Activated B cell treated with CpG ODN at 0.5 μM for 24 hours (primary cell): ENCODE measurements at regions not wholly inside any gene's neighbourhood (a gene's known extent, or its start where the extent isn't known, plus 50 kb on each side); places are given as distances from the start of the nearest gene placed in this dataset.
"Not testable (repeated sequence)": the region's sequence is repeated elsewhere in the genome, so short reads cannot be mapped to it uniquely, and the experiment has no call there.

Source experiments
- ATAC-seq: fragments of 200-7000 bp; cut with Tn5 transposase; one replicate; pipeline ENCODE4 v1.10.0; 2021; ENCODE audit warnings: low read depth, mild to moderate bottlenecking, moderate library complexity
- CTCF ChIA-PET: fragments of 350-600 bp; sonication (Branson Sonifier 250); formaldehyde crosslinking; loops from one replicate; lab custom pipeline; 2021; ENCODE audit warnings: antibody characterized with exemption; lab: Charles Lee
- POLR2A ChIA-PET: fragments of 350-600 bp; sonication (Branson Sonifier 250); formaldehyde crosslinking; loops from one replicate; lab custom pipeline; 2021; ENCODE audit warnings: antibody characterized with exemption; lab: Charles Lee
- DNase-seq: peaks from one replicate; pipeline ENCODE4 v3.0.0; 2022
- H3K27ac Mint-ChIP-seq: one replicate; pipeline ENCODE4 v1.8.0; 2020; ENCODE audit warnings: mixed read lengths
- H3K27me3 Mint-ChIP-seq: one replicate; pipeline ENCODE4 v1.8.0; 2021; ENCODE audit warnings: mixed read lengths
- H3K36me3 Mint-ChIP-seq: one replicate; pipeline ENCODE4 v1.8.0; 2021; ENCODE audit warnings: low read depth, mixed read lengths
- H3K4me1 Mint-ChIP-seq: one replicate; pipeline ENCODE4 v1.8.0; 2021; ENCODE audit warnings: mixed read lengths
- H3K4me3 Mint-ChIP-seq: one replicate; pipeline ENCODE4 v1.8.0; 2020; ENCODE audit warnings: mild to moderate bottlenecking, mixed read lengths
- H3K9me3 Mint-ChIP-seq: one replicate; pipeline ENCODE4 v1.8.0; 2020; ENCODE audit warnings: mixed read lengths
- CTCF ChIP-seq: fragments of 200-600 bp; IDR thresholded peaks from one replicate; pipeline ENCODE4 v1.8.0; 2022; ENCODE audit warnings: antibody characterized with exemption, mild to moderate bottlenecking
- intact Hi-C: fragments of 100-400 bp; cut with micrococcal nuclease; formaldehyde crosslinking; loops from one replicate; pipeline ENCODE4 v1.15.1; 2024

GRCh38 chr12:82619644-82620043, 67.1 kb upstream of the TMTC2 start:
- ATAC-seq (no peak), DNase-seq (no peak)
- no peak overlapping the region for H3K27ac Mint-ChIP-seq
- no peak overlapping the region for H3K4me3 Mint-ChIP-seq
- no peaks in the 10 kb centered on the region for H3K27me3 Mint-ChIP-seq
- CTCF ChIA-PET: no interaction called here
- H3K4me1 Mint-ChIP-seq: no peaks in the 10 kb centered on the region
- intact Hi-C loops: no loop called here
- H3K36me3 Mint-ChIP-seq: no peaks in the 10 kb centered on the region
- POLR2A ChIA-PET: no interaction called here
- TF ChIP-seq CTCF: no peak
- H3K9me3 Mint-ChIP-seq: no peaks in the 10 kb centered on the region

- ATAC-seq: no peak
- DNase-seq: no peak
- TF ChIP-seq CTCF: no peak
- Mint-ChIP-seq H3K27ac (no peak overlapping the region), H3K4me3 (no peak overlapping the region), H3K27me3 (no peaks in the 10 kb centered on the region), H3K36me3 (no peaks in the 10 kb centered on the region), H3K4me1 (no peaks in the 10 kb centered on the region), H3K9me3 (no peaks in the 10 kb centered on the region)
- ChIA-PET CTCF (no interaction called here), POLR2A (no interaction called here)
- intact Hi-C loops: no loop called here
Measured at GRCh38 chr12:82620917-82621316, 65.8 kb upstream of the TMTC2 start.

- Mint-ChIP-seq H3K4me1 (no peaks in the 10 kb centered on the region), H3K27me3 (no peaks in the 10 kb centered on the region), H3K36me3 (no peaks in the 10 kb centered on the region), H3K4me3 (no peak overlapping the region), H3K9me3 (no peaks in the 10 kb centered on the region), H3K27ac (no peak overlapping the region)
- no peak for ATAC-seq
- intact Hi-C loops: no loop called here
- POLR2A ChIA-PET: no interaction called here
- no peak for DNase-seq
- CTCF ChIA-PET: no interaction called here
- no peak for TF ChIP-seq CTCF
Measured at GRCh38 chr12:82625523-82625922, 61.2 kb upstream of the TMTC2 start.

- ChIA-PET POLR2A (no interaction called here), CTCF (no interaction called here)
- no peak for TF ChIP-seq CTCF
- ATAC-seq (no peak), DNase-seq (no peak)
- H3K4me3 Mint-ChIP-seq: no peak overlapping the region
- intact Hi-C loops: no loop called here
- H3K27ac Mint-ChIP-seq: no peak overlapping the region
- H3K36me3 Mint-ChIP-seq: no peaks in the 10 kb centered on the region
- H3K9me3 Mint-ChIP-seq: no peaks in the 10 kb centered on the region
- H3K27me3 Mint-ChIP-seq: no peaks in the 10 kb centered on the region
- H3K4me1 Mint-ChIP-seq: no peaks in the 10 kb centered on the region
Measured at GRCh38 chr12:82627799-82628198, 58.9 kb upstream of the TMTC2 start.

- CTCF ChIA-PET, H3K36me3 Mint-ChIP-seq, ATAC-seq, H3K9me3 Mint-ChIP-seq, H3K4me3 Mint-ChIP-seq, H3K27me3 Mint-ChIP-seq, DNase-seq, POLR2A ChIA-PET, H3K4me1 Mint-ChIP-seq, H3K27ac Mint-ChIP-seq, intact Hi-C loops: not testable (repeated sequence)
Measured at GRCh38 chr12:82634495-82635258, 52.0 kb upstream of the TMTC2 start.

- CTCF ChIA-PET: no interaction called here
- H3K27ac Mint-ChIP-seq: no peak overlapping the region
- H3K4me1 Mint-ChIP-seq: no peaks in the 10 kb centered on the region
- POLR2A ChIA-PET: no interaction called here
- intact Hi-C loops: no loop called here
- TF ChIP-seq CTCF: no peak
- DNase-seq (no peak), ATAC-seq (no peak)
- no peak overlapping the region for H3K4me3 Mint-ChIP-seq
- H3K9me3 Mint-ChIP-seq: no peaks in the 10 kb centered on the region
- no peaks in the 10 kb centered on the region for H3K27me3 Mint-ChIP-seq
- no peaks in the 10 kb centered on the region for H3K36me3 Mint-ChIP-seq
Measured at GRCh38 chr12:82635263-82635662, 51.4 kb upstream of the TMTC2 start.
